HG02852 (cell line): ENCODE measurements at regions not wholly inside any gene's neighbourhood (a gene's known extent, or its start where the extent isn't known, plus 50 kb on each side); places are given as distances from the start of the nearest gene placed in this dataset.

Source experiments
- ATAC-seq: cut with Tn5 transposase; IDR thresholded peaks from one replicate; pipeline ENCODE4 v1.9.1; 2021; ENCODE audit warnings: mild to moderate bottlenecking, moderate library complexity; ENCODE audit not compliant: unreplicated experiment

DNA sequence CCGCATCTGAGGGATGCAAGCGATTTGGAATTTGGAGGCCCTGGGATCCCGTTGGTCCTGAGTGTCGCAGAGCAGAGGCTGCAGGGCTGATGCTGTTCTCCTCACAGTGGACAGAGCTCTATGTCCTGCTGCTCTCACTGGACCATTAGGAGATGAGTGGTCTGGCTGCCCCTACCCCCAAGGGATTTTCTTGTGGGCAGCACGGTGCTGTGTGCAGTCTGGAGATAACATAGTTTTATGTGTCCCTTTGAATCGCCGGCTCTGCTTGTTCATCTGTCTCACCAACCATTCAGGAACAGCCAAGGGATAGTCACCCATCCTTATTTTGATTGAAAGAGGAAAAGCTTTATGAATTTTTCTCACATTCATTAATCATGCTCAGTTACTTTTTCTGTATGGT, 49.9 kb downstream of the CHRM3 start:
- ATAC-seq, result no peak

DNA sequence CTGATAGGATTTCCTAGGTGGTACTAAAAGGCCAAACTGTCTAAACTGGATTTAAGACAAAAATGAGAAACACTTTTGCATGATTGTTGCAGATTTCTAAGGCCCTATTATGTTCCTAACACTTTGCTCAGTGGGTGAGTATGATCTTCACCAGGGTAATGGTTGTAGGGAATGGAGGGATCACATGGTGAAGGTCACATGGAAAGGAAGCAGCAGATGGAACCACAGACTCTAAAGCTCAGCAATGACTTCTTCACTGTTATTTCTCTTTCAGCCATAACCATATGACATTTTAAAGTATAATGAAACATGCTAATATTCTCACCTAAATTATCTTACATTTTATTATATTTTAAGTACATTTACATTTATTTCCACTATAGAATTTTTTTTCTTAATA, 51.5 kb downstream of the CHRM3 start:
- no peak for ATAC-seq

DNA sequence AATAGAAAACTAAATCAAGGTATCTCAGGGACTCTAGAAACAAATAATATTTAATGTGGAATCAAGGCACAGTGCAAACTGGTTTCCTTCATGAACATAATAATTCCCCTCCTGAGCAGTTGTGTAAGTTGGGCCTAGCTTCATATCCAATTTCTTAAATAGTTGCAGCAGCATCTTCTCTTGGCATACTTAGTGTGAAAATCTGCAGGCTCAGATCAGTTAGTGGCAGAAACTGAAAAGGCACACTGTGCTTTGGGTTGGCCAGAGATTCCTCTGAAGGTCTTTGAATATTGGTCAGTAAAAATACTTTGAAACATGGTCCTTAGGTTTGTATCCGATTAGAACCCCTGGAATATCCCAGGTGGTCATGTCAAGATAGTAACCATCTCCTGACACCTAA, 52.5 kb downstream of the CHRM3 start:
- ATAC-seq, result no peak

DNA sequence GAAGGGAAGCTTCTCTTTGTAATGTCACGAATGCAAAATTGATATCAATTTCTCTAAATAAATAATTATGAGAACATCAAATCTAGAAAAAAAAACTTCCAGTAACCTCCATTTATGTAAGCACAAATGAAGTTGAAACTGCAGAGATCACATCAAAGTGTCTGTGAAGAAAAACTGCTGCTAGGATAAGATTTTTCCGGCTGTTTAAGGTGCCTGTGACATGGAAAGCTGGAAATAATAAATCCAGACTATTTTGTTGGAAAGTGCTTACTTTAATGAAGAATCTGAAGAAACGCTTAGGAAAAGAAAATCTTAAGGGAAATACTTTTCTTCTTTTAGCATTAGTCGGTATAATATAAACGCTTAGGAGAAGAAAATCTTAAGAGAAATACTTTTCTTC, 57.0 kb downstream of the CHRM3 start:
- ATAC-seq, result no peak

DNA sequence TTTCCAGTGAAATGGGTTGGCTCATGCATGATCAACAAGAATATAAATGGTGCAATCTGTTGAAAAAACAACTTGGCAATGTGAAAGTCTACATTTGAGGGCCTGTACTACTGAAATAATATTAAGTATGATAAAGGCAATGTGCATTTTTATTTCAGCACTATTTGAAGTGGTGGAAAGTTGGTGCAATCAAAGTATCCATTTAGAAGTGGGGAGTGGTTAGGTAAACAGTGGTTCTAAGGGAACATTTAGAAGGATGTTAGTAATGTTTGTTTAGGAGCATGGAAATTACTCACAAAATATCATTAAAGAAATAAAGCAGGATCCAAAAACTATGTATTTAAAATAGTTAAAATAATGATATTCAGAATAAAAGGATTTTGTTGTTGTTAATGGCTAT, 60.2 kb downstream of the CHRM3 start:
- no peak for ATAC-seq

DNA sequence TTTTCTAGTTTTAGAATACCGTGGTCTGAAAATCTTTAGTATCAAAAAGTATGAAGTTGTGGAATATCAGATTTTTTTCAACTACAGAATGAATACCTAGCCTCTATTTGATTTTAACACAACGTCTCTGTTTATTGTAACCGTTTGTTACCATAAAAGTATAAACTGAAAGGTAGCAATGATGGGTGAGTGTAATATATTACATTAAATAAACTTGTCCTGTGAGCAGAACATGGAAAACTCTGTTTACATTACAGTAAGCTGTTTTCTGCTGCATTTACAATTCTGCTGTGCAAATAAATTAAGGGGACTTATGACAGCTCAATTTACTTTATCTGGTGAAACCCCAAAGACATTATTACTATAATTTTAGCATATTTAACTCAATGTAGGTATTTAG, 62.5 kb downstream of the CHRM3 start:
- no peak for ATAC-seq

DNA sequence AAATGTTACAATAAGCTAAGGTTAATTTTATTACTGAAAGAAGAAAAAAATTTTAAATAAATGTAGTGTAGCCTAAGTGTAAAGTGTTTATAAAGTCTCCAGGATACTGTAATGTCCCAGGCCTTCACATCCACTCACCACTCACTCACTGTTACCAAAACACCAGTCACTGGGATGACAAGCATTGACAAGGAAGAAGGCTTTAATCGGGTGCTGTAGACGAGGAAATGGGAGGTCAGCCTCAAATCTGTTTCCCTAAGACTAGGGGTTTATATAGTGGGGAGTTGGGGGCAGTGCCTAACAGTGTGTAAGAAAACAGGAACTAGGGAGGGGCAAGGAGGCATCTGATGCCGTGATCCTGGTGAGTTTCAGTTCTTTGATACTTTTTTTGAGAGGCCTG, 69.4 kb downstream of the CHRM3 start:
- no peak for ATAC-seq

DNA sequence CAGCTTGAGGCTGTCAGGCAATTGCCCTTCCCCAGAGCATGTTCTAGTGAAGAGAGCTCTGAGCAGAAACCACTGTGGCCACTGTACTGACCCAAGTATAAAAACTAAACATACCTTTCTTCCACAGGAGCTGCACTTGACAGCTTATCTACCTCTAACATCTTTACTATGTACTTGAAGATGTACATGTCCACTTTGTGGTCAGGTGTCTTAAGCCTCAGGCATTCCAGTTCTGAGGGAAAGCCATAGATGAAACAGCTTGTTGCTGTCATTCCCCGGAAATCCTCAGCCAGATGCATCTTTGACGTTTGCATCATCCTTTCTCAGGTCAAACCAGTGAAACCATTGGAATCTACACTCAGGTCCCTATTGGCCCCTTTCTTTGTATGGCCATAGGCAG, 70.4 kb downstream of the CHRM3 start:
- no peak for ATAC-seq

DNA sequence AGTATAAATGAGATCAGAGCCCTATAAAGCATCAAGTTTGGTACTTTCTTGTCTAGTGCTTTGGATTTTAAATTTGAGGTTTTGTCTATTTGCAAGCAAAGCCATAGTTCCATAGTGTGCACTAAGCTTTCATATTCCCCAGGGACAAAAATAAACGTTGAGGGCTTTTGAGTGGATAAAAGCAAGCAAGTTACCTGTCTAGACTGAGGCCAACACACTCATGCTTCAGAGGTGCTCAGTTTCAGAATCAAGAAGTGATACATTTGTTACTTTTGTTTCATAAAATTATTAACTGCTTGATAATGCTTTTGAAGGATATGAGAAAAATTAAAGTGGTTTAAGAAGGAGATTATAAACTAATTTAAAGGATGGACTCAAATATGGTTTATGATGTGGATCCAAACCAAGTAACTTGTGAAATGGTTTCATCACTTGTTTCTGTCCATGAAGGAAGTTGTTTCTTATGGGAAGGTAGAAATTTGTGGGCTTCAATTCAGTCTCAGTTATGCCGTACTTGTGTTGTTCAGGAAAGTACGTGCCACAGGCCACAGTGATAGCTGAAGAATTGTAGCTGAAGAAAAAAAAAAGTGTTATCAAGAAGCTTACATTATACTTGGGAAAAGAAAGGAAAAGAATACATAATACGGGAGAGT, 71.2 kb downstream of the CHRM3 start:
- peak; percentile 61 for ATAC-seq

DNA sequence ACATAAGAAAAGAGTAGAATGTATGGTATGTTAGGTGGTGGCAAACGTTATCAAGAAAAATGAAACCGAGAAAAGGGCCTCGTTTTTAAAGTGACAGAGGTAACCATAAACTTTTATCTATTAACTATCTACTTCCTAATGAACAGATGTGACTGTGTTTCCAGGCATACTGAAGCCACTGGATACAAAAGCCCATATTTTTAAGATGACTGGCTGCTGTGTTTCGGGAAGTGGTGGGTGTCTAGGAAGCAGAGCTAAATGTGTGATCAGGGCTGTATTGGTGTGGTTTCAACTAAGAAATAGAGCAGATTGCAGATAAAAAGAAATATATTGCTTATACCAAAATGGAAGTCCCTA, 71.8 kb downstream of the CHRM3 start:
- peak; percentile 52 for ATAC-seq

DNA sequence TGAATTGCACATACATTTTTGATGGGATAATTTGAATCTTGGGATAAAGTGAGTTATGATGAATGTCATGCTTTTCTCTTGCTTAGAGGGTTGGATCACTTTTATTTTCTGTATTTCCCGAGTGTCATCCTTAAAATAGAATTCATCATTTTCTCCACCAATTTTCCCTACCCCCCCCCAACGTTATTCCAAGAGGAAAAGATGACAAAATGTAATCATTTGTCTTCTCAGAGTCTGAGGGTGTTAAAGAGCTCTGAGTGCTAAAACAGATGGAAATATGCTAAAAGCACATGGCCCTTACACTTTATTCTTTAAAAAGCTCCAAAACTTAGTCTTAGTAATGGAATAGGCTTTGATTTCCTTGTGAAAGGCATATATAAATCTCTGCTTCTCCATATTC, 81.4 kb downstream of the CHRM3 start:
- no peak for ATAC-seq

DNA sequence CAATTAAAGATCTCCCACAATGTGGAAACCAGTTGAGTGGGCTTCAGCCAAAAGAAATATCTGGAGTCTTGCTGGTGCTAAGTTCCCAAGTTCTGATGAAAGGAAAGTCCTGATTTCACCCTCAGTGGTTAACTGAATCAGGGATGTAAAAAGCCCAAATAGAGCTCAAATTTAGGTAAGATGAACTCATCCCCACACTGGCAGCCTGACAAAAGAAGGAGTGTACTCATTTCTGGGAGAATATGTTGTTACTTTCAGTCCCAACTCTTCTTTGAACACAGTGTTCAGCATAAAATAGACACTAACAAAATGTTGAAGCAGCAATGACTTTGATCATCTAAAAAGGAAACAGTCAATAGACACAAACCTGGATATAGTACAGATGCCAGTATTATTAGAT, 91.7 kb downstream of the CHRM3 start:
- no peak for ATAC-seq

DNA sequence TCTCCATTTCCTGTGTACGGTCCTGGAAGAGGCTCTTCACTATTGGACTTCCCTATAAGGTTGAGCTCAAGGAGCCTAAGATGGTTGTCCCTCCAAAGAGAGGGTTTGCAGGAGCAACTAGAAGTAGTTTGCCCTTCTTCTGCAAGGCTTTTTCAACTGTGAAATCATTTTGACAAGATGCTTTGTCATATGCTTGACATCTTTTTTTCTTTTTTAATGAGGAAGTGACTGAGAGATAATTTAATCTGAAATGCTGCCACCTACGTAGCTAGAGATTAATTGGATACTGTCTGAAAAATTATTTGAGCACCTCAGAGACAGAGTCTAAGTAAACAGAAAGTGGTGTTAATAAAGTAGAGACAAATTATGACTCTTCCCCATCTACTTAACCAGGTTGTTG, 97.0 kb downstream of the CHRM3 start:
- ATAC-seq, result no peak

DNA sequence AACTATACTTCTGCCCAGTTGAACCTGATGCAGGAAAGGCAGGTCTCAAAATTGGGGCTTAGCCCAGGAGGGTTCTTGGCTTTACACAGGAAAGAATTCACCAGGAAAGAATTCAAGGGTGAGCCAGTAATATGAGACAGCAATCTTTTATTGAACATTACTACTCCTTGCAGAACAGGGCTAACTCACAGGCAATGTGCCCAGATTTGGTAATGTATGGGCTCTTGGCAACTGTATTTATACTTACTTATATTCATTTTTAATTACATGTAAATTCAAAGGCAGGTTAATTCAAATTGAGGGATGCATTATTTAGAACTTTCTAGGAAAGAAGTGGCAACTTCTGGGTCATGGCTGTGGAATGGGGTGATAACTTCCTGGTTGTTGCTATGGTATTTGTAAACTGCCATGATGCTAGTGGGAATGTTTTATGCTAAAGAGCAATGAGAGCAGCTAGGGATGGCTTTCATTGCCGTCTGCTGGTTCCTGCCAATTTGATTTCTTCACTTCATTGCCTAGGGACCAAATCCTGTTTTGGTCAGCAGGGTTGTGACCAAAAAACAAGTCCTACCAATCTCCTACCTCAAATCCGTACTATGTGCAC, 107.5 kb downstream of the CHRM3 start:
- no peak for ATAC-seq

DNA sequence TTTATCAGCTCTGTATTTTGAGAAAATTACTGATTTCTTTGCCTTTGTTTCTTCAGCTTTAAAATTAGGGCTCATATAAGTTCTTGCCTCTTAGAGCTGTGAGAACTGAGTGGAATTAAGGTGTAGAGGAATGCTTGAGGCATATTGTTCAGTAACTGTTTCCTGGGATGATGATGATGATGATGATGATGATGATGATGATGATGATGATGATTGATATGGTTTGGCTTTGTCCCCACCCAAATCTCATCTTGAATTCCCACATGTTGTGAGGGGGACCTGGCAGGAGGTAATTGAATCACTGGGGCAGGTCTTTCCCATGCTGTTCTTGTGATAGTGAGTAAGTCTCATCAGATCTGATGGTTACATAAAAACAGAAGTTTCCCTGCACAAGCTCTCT, 118.7 kb downstream of the CHRM3 start:
- no peak for ATAC-seq

DNA sequence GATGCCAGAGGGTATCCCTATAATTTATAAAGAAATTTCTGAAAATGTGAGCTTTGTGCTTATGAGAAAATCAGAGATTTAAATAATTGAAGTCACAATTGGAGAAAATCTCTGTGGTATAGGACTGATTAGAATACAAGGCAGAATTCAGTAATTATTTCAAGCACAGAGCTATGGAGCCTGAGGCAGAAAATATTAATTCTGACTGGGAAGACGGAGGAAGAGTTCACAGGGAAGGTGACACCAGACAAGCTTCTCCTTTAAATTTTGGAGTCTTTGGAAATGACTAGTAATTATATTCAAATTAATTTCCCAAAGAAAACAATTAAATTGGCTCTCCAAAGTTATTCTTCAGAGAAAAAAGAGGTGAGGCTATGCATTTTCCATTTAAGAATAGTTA, 121.5 kb downstream of the CHRM3 start:
- no peak for ATAC-seq

DNA sequence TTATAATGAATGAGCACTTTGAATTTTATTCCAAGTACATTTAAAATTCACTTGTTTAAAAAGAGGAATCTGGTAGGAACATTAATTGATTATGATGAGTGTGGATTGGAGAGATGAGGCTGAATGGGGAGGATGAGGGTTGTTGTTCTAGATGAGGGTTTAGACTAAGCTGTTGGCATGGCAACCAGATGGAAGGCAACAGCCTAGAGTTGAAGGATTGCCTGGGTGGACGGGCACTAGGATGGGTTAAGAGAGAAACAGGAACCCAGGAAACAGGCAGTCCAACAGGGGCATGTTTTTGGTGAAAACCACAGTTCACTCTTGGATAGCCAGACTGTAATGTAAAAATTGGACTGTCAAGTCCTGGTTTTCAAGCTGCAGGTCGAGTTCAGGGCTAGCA, 125.5 kb downstream of the CHRM3 start:
- no peak for ATAC-seq

DNA sequence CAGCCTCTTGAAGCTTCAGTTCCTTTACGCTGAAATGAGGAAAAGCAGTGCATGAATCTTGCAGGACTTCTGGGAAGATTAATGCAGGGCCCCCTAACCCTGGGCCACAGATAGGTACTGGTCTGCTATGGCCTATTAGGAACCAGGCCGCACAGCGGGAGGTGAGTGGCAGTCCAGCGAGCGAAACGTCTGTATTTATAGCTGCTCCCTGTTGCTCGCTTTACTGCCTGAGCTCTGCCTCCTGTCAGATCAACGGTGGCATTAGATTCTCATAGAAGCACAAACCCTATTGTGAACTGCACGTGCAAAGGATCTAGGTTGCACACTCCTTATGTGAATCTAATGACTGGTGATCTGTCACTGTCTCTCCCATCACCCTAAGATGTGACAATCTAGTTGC, 130.2 kb downstream of the CHRM3 start:
- ATAC-seq, result no peak

DNA sequence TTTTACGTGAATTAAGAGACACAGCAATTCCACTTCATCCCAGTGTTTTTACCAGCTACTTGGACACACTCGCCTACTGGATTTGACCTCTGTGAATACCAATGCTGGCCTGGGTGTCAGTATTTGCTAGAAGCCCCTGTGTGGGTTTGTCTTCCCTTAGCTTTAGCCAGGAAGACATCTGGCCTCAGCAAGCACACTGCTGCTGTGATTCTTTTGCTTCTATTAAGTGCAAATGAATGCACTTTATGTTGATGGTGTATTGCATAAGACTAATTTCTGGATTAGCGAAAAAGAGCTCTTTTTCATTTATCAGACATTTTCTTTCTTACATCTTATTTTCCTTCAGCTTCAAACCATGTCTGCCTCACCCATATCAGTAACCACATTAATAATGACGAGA, 140.0 kb downstream of the CHRM3 start:
- ATAC-seq, result no peak

DNA sequence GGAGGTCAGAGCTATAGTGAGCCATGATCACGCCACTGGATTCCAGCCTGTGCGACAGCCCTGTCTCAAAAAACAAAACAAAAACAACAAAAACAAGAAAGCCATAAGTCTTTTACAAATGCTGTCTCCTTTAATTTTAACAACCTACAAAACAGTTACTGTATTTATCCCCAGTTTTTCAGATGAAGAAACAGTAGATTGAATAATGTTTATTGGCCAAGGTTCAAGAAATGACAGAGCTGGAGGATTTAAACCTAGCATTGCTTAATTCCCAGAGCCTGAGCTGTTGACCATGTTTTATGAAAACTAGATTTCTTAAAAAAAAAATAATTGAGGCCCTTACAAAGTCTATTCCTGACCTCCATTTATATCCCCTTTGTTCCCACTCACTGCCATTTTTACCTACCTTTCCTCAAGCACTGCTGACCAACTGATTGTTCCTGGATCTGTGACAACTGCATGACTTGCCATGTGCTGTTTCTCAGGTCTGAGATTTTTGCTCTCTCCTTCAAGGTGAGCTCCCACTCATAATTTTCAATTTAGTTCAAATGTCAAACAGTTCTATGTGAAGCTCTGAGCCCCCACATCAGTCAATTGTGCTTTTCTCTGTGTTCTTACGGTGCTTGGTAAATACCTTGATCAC, 140.8 kb downstream of the CHRM3 start:
- ATAC-seq, result no peak

DNA sequence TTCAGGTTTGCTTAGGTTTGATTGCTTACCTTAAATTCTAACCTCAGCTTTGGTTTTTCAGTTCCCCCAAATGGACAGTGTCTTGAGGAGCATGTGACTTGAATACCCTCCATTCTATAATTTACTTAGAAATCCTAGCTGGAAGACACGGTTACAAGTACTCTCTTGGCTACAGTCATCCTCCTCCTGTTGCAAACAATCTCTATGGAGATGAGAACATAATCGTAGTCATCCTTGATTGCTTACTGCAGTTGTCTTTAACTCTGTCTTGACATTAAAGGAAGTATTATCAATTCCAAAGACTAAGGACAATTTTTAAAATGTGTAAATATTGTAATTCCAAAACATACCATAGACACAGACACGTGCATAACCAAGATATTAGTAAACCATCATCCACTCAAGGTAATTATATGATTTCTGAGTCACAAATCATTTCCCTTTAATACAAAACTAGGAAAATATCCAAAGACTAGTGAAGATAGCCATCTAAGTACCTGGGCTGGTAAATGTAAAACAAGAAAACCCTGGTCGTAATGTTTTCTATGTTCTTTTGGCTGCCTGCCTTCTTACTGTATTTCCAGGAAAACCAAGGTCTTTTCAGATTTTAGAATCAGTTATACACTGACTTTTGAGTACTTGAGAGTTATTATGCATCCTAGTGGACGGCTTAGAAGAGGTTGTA, 149.9 kb downstream of the CHRM3 start:
- ATAC-seq, result no peak

DNA sequence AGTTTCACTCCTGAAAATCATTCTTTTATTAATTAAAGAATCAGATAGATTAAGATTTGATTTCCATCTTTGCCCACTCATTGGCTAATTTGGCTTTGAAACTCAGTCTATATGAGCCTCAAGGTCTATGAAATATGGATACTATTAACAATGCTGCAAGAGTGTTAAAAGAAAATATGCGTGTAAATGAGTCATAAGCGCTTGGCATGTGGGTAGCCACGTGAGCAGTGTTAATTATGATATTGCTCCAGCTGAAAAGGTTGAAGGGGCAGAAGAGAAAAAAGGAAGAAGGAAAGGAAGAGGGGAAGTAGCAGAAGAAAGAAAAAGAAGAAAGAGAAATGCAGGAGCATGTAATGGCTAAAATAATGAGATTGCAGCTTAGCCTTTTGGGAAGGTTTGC, 151.4 kb downstream of the CHRM3 start:
- ATAC-seq, result no peak
